Natural killer cell (primary cell): ENCODE measurements at regions not wholly inside any gene's neighbourhood (a gene's known extent, or its start where the extent isn't known, plus 50 kb on each side); places are given as distances from the start of the nearest gene placed in this dataset.

Experiments used
- ATAC-seq, 3 donors: fragments of 150-1000 bp in 2 of 3; fragments of 200-7000 bp in 1 of 3; cut with Tn5 transposase; 1 replicate in 1 of 3; 2 replicates in 2 of 3; pipeline ENCODE4 v1.10.0; 2021; ENCODE audit warnings: mild to moderate bottlenecking in 2 of 3, moderate library complexity in 2 of 3
- DNase-seq, 2 donors: peaks; one replicate each; pipeline versions ENCODE4 v3.0.0 to v3.0.0-alpha.2; 2013 to 2021; ENCODE audit warnings: mixed read lengths in 1 of 2
- H3K27ac ChIP-seq: one replicate; pipeline ENCODE4 v1.5.1; 2013; ENCODE audit warnings: mild to moderate bottlenecking, low read length
- H3K27me3 ChIP-seq: one replicate; pipeline ENCODE4 v1.6.1; 2013; ENCODE audit warnings: low read length; ENCODE audit not compliant: control insufficient read depth, insufficient read depth
- H3K36me3 ChIP-seq: one replicate; pipeline ENCODE4 v1.6.1; 2013; ENCODE audit warnings: low read length; ENCODE audit not compliant: control insufficient read depth, insufficient read depth
- H3K4me1 ChIP-seq: one replicate; pipeline ENCODE4 v1.6.1; 2013; ENCODE audit warnings: low read length; ENCODE audit not compliant: control insufficient read depth, insufficient read depth
- H3K4me3 ChIP-seq: one replicate; pipeline ENCODE4 v1.5.1; 2013; ENCODE audit warnings: low read length
- H3K9me3 ChIP-seq: one replicate; pipeline ENCODE4 v1.6.1; 2013; ENCODE audit warnings: low read length; ENCODE audit not compliant: control insufficient read depth, insufficient read depth
- H3K27ac Mint-ChIP-seq, 2 donors: one replicate each; pipeline ENCODE4 v1.8.0; 2022; ENCODE audit warnings: mild to moderate bottlenecking in 2 of 2, mixed read lengths in 2 of 2, moderate library complexity in 1 of 2
- H3K27me3 Mint-ChIP-seq, 2 donors: one replicate each; pipeline ENCODE4 v1.8.0; 2022; ENCODE audit warnings: low read depth in 2 of 2, mixed read lengths in 2 of 2
- H3K36me3 Mint-ChIP-seq: one replicate; pipeline ENCODE4 v1.8.0; 2022; ENCODE audit warnings: mixed read lengths
- H3K4me1 Mint-ChIP-seq, 2 donors: one replicate each; pipeline ENCODE4 v1.8.0; 2022; ENCODE audit warnings: mixed read lengths in 2 of 2
- H3K4me3 Mint-ChIP-seq: one replicate; pipeline ENCODE4 v1.8.0; 2022; ENCODE audit warnings: mild to moderate bottlenecking, moderate library complexity, mixed read lengths
- H3K9me3 Mint-ChIP-seq, 2 donors: one replicate each; pipeline ENCODE4 v1.8.0; 2022; ENCODE audit warnings: mixed read lengths in 2 of 2
- WGBS: methylation state at CpG from one replicate; pipeline ENCODE4 v1.1.7; 2013; ENCODE audit warnings: missing lambda C conversion rate; ENCODE audit not compliant: insufficient coverage; 5-methylcytosine and 5-hydroxymethylcytosine counted together
- intact Hi-C: fragments of 100-400 bp; cut with micrococcal nuclease; formaldehyde crosslinking; loops from one replicate; pipeline ENCODE4 v1.14.2; 2022
- TF ChIP-seq, protein P1 (sequence below): fragments of 200-600 bp; IDR thresholded peaks from one replicate; pipeline ENCODE4 v1.8.0; 2022; ENCODE audit warnings: antibody characterized with exemption

DNA sequence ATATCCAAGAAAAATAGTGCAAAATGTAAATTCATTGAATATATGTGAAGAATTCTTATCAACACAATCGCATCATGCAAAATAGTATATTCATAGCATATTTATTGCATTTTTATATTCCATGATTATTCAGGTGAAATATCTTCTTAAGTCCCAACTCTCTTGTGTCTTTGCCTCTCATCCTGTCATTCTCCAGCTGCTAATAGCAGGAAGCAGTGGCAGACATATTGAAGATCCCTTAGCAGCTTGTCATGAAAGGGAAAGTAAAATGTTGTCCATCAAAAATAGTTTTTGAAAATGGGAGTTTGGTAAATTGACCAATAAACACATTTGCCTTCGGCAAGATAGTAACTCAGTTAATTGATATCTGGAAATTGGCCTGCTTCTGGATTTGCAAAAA, 265.3 kb upstream of the TGFBR2 start:
- no peak overlapping the region for H3K27ac Mint-ChIP-seq
- peaks cover 0 to 16% of the 10 kb centered on the region in 2 donors for H3K27me3 Mint-ChIP-seq
- TF ChIP-seq, protein P1, sequence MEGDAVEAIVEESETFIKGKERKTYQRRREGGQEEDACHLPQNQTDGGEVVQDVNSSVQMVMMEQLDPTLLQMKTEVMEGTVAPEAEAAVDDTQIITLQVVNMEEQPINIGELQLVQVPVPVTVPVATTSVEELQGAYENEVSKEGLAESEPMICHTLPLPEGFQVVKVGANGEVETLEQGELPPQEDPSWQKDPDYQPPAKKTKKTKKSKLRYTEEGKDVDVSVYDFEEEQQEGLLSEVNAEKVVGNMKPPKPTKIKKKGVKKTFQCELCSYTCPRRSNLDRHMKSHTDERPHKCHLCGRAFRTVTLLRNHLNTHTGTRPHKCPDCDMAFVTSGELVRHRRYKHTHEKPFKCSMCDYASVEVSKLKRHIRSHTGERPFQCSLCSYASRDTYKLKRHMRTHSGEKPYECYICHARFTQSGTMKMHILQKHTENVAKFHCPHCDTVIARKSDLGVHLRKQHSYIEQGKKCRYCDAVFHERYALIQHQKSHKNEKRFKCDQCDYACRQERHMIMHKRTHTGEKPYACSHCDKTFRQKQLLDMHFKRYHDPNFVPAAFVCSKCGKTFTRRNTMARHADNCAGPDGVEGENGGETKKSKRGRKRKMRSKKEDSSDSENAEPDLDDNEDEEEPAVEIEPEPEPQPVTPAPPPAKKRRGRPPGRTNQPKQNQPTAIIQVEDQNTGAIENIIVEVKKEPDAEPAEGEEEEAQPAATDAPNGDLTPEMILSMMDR = no peak
- no peaks in the 10 kb centered on the region for H3K9me3 ChIP-seq
- no peak overlapping the region for H3K4me3 Mint-ChIP-seq
- H3K27ac ChIP-seq = no peak overlapping the region
- H3K4me1 ChIP-seq = no peaks in the 10 kb centered on the region
- H3K9me3 Mint-ChIP-seq = no peaks in the 10 kb centered on the region
- ATAC-seq (no peak), DNase-seq (no peak)
- no peaks in the 10 kb centered on the region for H3K36me3 Mint-ChIP-seq
- WGBS = 100% methylated on average over 1 of the region's 2 CpGs
- intact Hi-C loops = no loop called here
- no peaks in the 10 kb centered on the region for H3K4me1 Mint-ChIP-seq
- H3K36me3 ChIP-seq = no peaks in the 10 kb centered on the region
- no peaks in the 10 kb centered on the region for H3K27me3 ChIP-seq
- no peak overlapping the region for H3K4me3 ChIP-seq

DNA sequence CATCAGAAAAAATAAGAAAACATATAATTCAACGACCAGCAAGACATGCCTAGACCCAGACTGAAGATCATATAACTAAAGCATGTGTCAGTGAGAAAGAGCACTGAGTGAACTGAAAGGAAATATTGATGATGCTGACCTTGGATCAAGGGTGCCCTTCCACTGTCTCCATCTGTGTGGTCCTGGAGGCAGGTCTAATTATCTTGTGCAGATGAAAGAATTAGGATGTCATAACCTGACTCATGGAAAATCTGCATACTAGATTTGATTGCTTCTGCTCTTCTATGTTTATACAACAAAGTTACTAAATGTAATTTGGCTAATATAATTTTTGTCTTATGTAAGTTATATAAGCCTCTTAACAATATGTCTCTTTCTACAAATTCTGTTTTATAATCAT, 264.6 kb upstream of the TGFBR2 start:
- no peaks in the 10 kb centered on the region for H3K4me1 Mint-ChIP-seq
- no peaks in the 10 kb centered on the region for H3K9me3 ChIP-seq
- H3K27ac ChIP-seq = no peak overlapping the region
- no peak overlapping the region for H3K4me3 ChIP-seq
- intact Hi-C loops = no loop called here
- no peaks in the 10 kb centered on the region for H3K4me1 ChIP-seq
- ATAC-seq (no peak), DNase-seq (no peak)
- H3K36me3 Mint-ChIP-seq = no peaks in the 10 kb centered on the region
- H3K27ac Mint-ChIP-seq = no peak overlapping the region
- WGBS = 83% methylated on average over 1 of the region's 1 CpG
- no peak overlapping the region for H3K4me3 Mint-ChIP-seq
- no peaks in the 10 kb centered on the region for H3K9me3 Mint-ChIP-seq
- no peaks in the 10 kb centered on the region for H3K27me3 ChIP-seq
- H3K27me3 Mint-ChIP-seq = peaks cover 0 to 16% of the 10 kb centered on the region in 2 donors
- no peaks in the 10 kb centered on the region for H3K36me3 ChIP-seq
- TF ChIP-seq, protein P1 = no peak

DNA sequence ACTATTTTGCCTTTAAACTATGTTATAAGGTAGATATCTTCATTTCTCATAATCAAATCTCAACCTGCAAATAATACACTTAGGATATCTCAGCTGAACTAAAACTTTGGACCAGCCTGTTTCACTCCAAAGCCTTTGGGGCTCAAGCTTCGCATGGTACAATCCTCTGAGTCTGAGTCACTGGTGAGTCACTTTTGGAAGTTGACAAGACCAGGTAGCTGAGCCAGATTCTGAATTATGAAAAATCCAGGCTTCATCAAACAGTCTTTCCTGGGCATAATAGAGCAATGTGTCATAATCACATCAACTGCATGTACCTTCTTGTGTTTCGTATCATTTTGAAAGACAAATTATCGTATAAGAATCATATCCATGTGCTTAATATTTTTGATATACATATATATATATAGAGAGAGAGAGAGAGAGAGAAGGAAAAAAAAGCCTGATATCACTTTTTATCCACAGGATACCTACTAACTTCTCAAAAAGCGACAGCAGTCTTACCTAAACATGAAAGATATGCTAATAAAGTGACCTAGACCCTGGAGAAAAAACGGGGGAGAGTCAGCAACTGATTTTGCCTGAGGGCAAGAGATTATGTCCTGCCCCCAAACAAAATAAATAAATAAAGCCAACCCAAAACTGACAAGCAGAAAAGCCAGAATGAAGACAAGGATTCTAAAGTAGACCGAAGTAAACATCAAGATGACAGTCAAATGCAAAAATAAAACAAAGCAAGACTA, 263.9 kb upstream of the TGFBR2 start:
- no peaks in the 10 kb centered on the region for H3K4me1 ChIP-seq
- no peak overlapping the region for H3K4me3 Mint-ChIP-seq
- no peak overlapping the region for H3K27ac Mint-ChIP-seq
- 97% methylated on average over 3 of the region's 6 CpGs for WGBS
- H3K9me3 Mint-ChIP-seq = no peaks in the 10 kb centered on the region
- no peaks in the 10 kb centered on the region for H3K36me3 ChIP-seq
- no peak overlapping the region for H3K27ac ChIP-seq
- intact Hi-C loops = no loop called here
- ATAC-seq (no peak), DNase-seq (no peak)
- H3K4me1 Mint-ChIP-seq = peaks cover 3 to 5% of the 10 kb centered on the region in 2 donors
- peaks cover 0 to 16% of the 10 kb centered on the region in 2 donors for H3K27me3 Mint-ChIP-seq
- no peaks in the 10 kb centered on the region for H3K9me3 ChIP-seq
- H3K36me3 Mint-ChIP-seq = no peaks in the 10 kb centered on the region
- TF ChIP-seq, protein P1 = no peak
- H3K4me3 ChIP-seq = no peak overlapping the region
- no peaks in the 10 kb centered on the region for H3K27me3 ChIP-seq
